ENCODE measurements at regions not wholly inside any gene's neighbourhood (a gene's known extent, or its start where the extent isn't known, plus 50 kb on each side); places are given as distances from the start of the nearest gene placed in this dataset.

GRCh38 chrX:43018031-43018430 is 240.1 kb upstream of the PPP1R2C start:
- H3K27ac ChIP-seq = no peak overlapping the region
- no peak for TF ChIP-seq ZFX (IDR thresholded peaks at IDR 0.05)
- TF ChIP-seq CTCF (conservative IDR thresholded peaks at IDR 0.05) = no peak

GRCh38 chrX:43019021-43019420 is 241.1 kb upstream of the PPP1R2C start:
- no peak overlapping the region for H3K27ac ChIP-seq
- TF ChIP-seq CTCF (conservative IDR thresholded peaks at IDR 0.05) (no peak), ZFX (IDR thresholded peaks at IDR 0.05) (no peak)

GRCh38 chrX:43025806-43026315 is 247.9 kb upstream of the PPP1R2C start:
- no peak overlapping the region for H3K27ac ChIP-seq
- no peak for TF ChIP-seq CTCF (conservative IDR thresholded peaks at IDR 0.05)
- TF ChIP-seq ZFX (IDR thresholded peaks at IDR 0.05) = no peak

GRCh38 chrX:43064096-43064495 is 286.1 kb upstream of the PPP1R2C start:
- H3K27ac ChIP-seq = no peak overlapping the region
- TF ChIP-seq ZFX (IDR thresholded peaks at IDR 0.05) (no peak), CTCF (conservative IDR thresholded peaks at IDR 0.05) (no peak)

GRCh38 chrX:43065978-43066377 is 288.0 kb upstream of the PPP1R2C start:
- TF ChIP-seq CTCF (conservative IDR thresholded peaks at IDR 0.05) (no peak), ZFX (IDR thresholded peaks at IDR 0.05) (no peak)
- H3K27ac ChIP-seq = no peak overlapping the region

- TF ChIP-seq ZFX (IDR thresholded peaks at IDR 0.05) = no peak
- TF ChIP-seq CTCF (conservative IDR thresholded peaks at IDR 0.05) = no peak
These were observed 290.7 kb upstream of the PPP1R2C start for GRCh38 chrX:43068639-43069038.

GRCh38 chrX:43083016-43083415 is 305.1 kb upstream of the PPP1R2C start:
- no peak overlapping the region for H3K27ac ChIP-seq
- TF ChIP-seq CTCF (conservative IDR thresholded peaks at IDR 0.05) (no peak), ZFX (IDR thresholded peaks at IDR 0.05) (no peak)

More at GRCh38 chrX:43068639-43069038, 290.7 kb upstream of the PPP1R2C start:
- no peak overlapping the region for H3K27ac ChIP-seq
